ENCODE measurements at regions not wholly inside any gene's neighbourhood (a gene's known extent, or its start where the extent isn't known, plus 50 kb on each side); places are given as distances from the start of the nearest gene placed in this dataset.

GRCh38 chr4:100806988-100807387 is 289.2 kb upstream of the EMCN start:
- DNase-seq: no peak
- Mint-ChIP-seq H3K36me3 (ENCODE audit: low read depth) (no peaks in the 10 kb centered on the region), H3K27me3 (ENCODE audit: insufficient read depth) (no peaks in the 10 kb centered on the region), H3K4me3 (no peak overlapping the region), H3K4me1 (ENCODE audit: low read depth) (no peaks in the 10 kb centered on the region), H3K27ac (no peak overlapping the region), H3K9me3 (no peaks in the 10 kb centered on the region)
- no peak for TF ChIP-seq CTCF (IDR thresholded peaks at IDR 0.05)

GRCh38 chr4:100805538-100805937 is 287.7 kb upstream of the EMCN start:
- no peak for DNase-seq
- no peak for TF ChIP-seq CTCF (IDR thresholded peaks at IDR 0.05)
- H3K27ac Mint-ChIP-seq: no peak overlapping the region
- no peaks in the 10 kb centered on the region for H3K9me3 Mint-ChIP-seq
- H3K27me3 Mint-ChIP-seq (ENCODE audit: insufficient read depth): no peaks in the 10 kb centered on the region
- H3K4me1 Mint-ChIP-seq (ENCODE audit: low read depth): no peaks in the 10 kb centered on the region
- H3K4me3 Mint-ChIP-seq: no peak overlapping the region
- no peaks in the 10 kb centered on the region for H3K36me3 Mint-ChIP-seq (ENCODE audit: low read depth)

- H3K36me3 Mint-ChIP-seq (ENCODE audit: low read depth): no peaks in the 10 kb centered on the region
- H3K27me3 Mint-ChIP-seq (ENCODE audit: insufficient read depth): no peaks in the 10 kb centered on the region
- TF ChIP-seq CTCF (IDR thresholded peaks at IDR 0.05): no peak
- DNase-seq: no peak
- no peak overlapping the region for H3K27ac Mint-ChIP-seq
- H3K9me3 Mint-ChIP-seq: no peaks in the 10 kb centered on the region
- H3K4me1 Mint-ChIP-seq (ENCODE audit: low read depth): no peaks in the 10 kb centered on the region
- no peak overlapping the region for H3K4me3 Mint-ChIP-seq
Measured at GRCh38 chr4:100804576-100805360, 286.9 kb upstream of the EMCN start.

GRCh38 chr4:100803751-100804150 is 285.9 kb upstream of the EMCN start:
- Mint-ChIP-seq H3K36me3 (ENCODE audit: low read depth) (no peaks in the 10 kb centered on the region), H3K4me3 (no peak overlapping the region), H3K4me1 (ENCODE audit: low read depth) (no peaks in the 10 kb centered on the region), H3K9me3 (no peaks in the 10 kb centered on the region), H3K27me3 (ENCODE audit: insufficient read depth) (no peaks in the 10 kb centered on the region), H3K27ac (no peak overlapping the region)
- DNase-seq: no peak
- TF ChIP-seq CTCF (IDR thresholded peaks at IDR 0.05): no peak

GRCh38 chr4:100799761-100800539 is 282.1 kb upstream of the EMCN start:
- DNase-seq: no peak
- Mint-ChIP-seq H3K27ac (no peak overlapping the region), H3K4me3 (no peak overlapping the region), H3K9me3 (no peaks in the 10 kb centered on the region), H3K36me3 (ENCODE audit: low read depth) (no peaks in the 10 kb centered on the region), H3K4me1 (ENCODE audit: low read depth) (no peaks in the 10 kb centered on the region), H3K27me3 (ENCODE audit: insufficient read depth) (no peaks in the 10 kb centered on the region)
- TF ChIP-seq CTCF (IDR thresholded peaks at IDR 0.05): no peak

Data from HFFc6 (cell line).